Fibroblast of lung (primary cell): ENCODE measurements at regions not wholly inside any gene's neighbourhood (a gene's known extent, or its start where the extent isn't known, plus 50 kb on each side); places are given as distances from the start of the nearest gene placed in this dataset.

Experiments
- CTCF ChIP-seq, 2 donors: IDR thresholded peaks in 1 of 2; conservative IDR thresholded peaks in 1 of 2; 1 replicate in 1 of 2; 2 replicates in 1 of 2; pipeline ENCODE4 v1.5.1; 2011 to 2012; ENCODE audit warnings: low read length in 2 of 2, control low read depth in 1 of 2, inconsistent platforms in 1 of 2, low read depth in 1 of 2, mild to moderate bottlenecking in 1 of 2
- EZH2 ChIP-seq: IDR thresholded peaks from 2 replicates; pipeline ENCODE4 v1.5.1; 2012; ENCODE audit warnings: low read length, control low read depth, mild to moderate bottlenecking; ENCODE audit errors: missing control alignments

DNA sequence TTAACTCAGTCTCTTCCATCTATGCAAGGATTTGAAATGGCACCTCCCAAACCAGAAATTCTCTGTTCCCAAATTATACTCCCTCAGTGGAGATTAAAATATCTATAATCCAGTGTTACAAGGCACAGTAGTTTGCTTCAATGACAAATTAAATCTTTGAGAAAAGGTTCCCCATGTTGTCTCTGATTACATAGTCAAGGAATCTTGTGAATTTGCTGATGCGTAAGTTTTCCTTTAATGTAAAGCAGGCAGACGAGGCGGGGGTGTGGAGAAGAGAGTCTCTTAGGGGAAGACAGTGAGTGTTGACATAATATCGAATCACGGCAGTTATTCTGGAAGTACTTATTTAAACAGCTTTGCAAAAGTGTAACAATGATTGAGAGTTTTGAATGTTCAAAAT lies 236.4 kb upstream of the RARB start:
- no peak for TF ChIP-seq CTCF (conservative IDR thresholded peaks at IDR 0.05 in 1 of 2, IDR thresholded peaks at IDR 0.05 in 1 of 2; ENCODE audit: low read depth in 1 of 2, low read length in 2 of 2)
- TF ChIP-seq EZH2: no peak
